Panc1 (cell line): ENCODE measurements at regions not wholly inside any gene's neighbourhood (a gene's known extent, or its start where the extent isn't known, plus 50 kb on each side); places are given as distances from the start of the nearest gene placed in this dataset.
"Not testable (repeated sequence)": the region's sequence is repeated elsewhere in the genome, so short reads cannot be mapped to it uniquely, and the experiment has no call there.

ENCODE experiments used
- ATAC-seq: fragments of 200-7000 bp; cut with Tn5 transposase; 2 replicates; pipeline ENCODE4 v1.9.1; 2020; ENCODE audit warnings: mild to moderate bottlenecking, moderate library complexity
- BruUV-seq: library from RNA; stranded (reverse); fragments of 400-500 nt; replicated peaks from 2 replicates; lab custom pipeline; 2021; lab: Mats Ljungman, UMichigan
- CTCF ChIA-PET: fragments of 300-600 bp; sonication (Branson Sonifier 250); formaldehyde crosslinking; loops from one replicate; lab custom pipeline; 2022; ENCODE audit warnings: antibody characterized with exemption; lab: Charles Lee
- POLR2A ChIA-PET: fragments of 300-600 bp; sonication (Branson Sonifier 250); formaldehyde crosslinking; loops from one replicate; lab custom pipeline; 2022; ENCODE audit warnings: antibody characterized with exemption; lab: Charles Lee
- DNase-seq: peaks from one replicate; pipeline ENCODE4 v3.0.0-alpha.2; 2010; ENCODE audit warnings: low read depth, low spot score
- H3K27ac ChIP-seq: 2 replicates; pipeline ENCODE4 v1.5.1; 2011; ENCODE audit warnings: mild to moderate bottlenecking, low read length, inconsistent platforms
- H3K27me3 ChIP-seq: fragments of 200-500 bp; sonication (Bioruptor generic); 2 replicates; pipeline ENCODE4 v1.6.0; 2014; ENCODE audit warnings: low read length, inconsistent platforms; ENCODE audit not compliant: control insufficient read depth, insufficient read depth
- H3K36me3 ChIP-seq: fragments of 200-500 bp; sonication (Bioruptor generic); 2 replicates; pipeline ENCODE4 v1.5.1; 2014; ENCODE audit warnings: inconsistent platforms, mild to moderate bottlenecking, low read length, moderate library complexity; ENCODE audit not compliant: control insufficient read depth, insufficient read depth
- H3K4me1 ChIP-seq: 2 replicates; pipeline ENCODE4 v1.5.1; 2011; ENCODE audit warnings: inconsistent platforms, mild to moderate bottlenecking, low read length, moderate library complexity; ENCODE audit not compliant: control insufficient read depth, insufficient read depth
- H3K4me3 ChIP-seq, 2 experiments: 2 replicates each; pipeline ENCODE4 v1.5.1; 2011 to 2012; ENCODE audit warnings: low read depth in 2 of 2, low read length in 2 of 2, mild to moderate bottlenecking in 2 of 2, inconsistent platforms in 1 of 2, moderate library complexity in 1 of 2
- H3K9me3 ChIP-seq: fragments of 200-500 bp; sonication (Bioruptor generic); 2 replicates; pipeline ENCODE4 v1.5.1; 2014; ENCODE audit warnings: low read depth, mild to moderate bottlenecking, inconsistent platforms, low read length, moderate library complexity; ENCODE audit not compliant: control insufficient read depth, insufficient read depth
- POLR2AphosphoS5 ChIP-seq: IDR thresholded peaks from 2 replicates; pipeline ENCODE4 v1.6.1; 2012; ENCODE audit warnings: mild to moderate bottlenecking, low read depth, low read length, moderate library complexity
- SIN3A ChIP-seq: IDR thresholded peaks from 2 replicates; pipeline ENCODE4 v1.6.1; 2012; ENCODE audit warnings: low read depth, mild to moderate bottlenecking, low read length, moderate library complexity, borderline replicate concordance; ENCODE audit not compliant: insufficient read depth
- TCF7L2 ChIP-seq: IDR thresholded peaks from 2 replicates; pipeline ENCODE4 v1.6.1; 2011; ENCODE audit warnings: mild to moderate bottlenecking, low read depth, low read length, inconsistent platforms
- in situ Hi-C: cut with HindIII; loops from 2 replicates; pipeline ENCODE4 v1.10.0; 2016; ENCODE audit warnings: low sequenced_read_pairs, low pct_unique_long_range_greater_than_20kb
- intact Hi-C: fragments of 100-400 bp; cut with micrococcal nuclease; formaldehyde crosslinking; loops from one replicate; pipeline ENCODE4 v1.10.0; 2022; ENCODE audit not compliant: unreplicated experiment
- TF ChIP-seq, protein P1 (sequence below), 2 experiments: IDR thresholded peaks; 2 replicates each; pipeline ENCODE4 v1.6.1; 2011 to 2012; ENCODE audit warnings: low read depth in 2 of 2, control low read depth in 1 of 2, low read length in 1 of 2, mild to moderate bottlenecking in 1 of 2, moderate library complexity in 1 of 2; ENCODE audit not compliant: insufficient read depth in 1 of 2
- TF ChIP-seq, protein P2 (sequence below): fragments of 450-650 bp; IDR thresholded peaks from 2 replicates; pipeline ENCODE4 v1.5.1; 2017; ENCODE audit warnings: mild to moderate bottlenecking

DNA sequence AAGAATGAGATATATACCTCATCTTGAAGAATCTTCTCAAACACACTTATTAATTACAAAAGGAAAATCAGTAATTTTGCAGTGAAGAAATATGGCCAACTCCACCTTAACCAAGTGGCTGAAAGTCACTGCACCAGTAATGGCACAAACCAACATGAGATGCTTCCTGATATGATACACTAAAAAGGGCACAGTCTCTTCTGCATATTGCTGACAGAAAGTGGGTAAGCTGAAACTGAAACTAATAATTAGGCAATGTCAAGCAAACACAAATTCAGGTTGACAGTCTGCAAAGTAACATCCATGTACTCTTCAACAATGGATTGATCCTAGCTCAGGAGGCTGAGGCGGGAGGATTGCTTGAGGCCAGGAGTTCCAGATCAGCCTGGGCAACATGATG is 56.1 kb downstream of the ZNF22 start:
- DNase-seq, POLR2A ChIA-PET, H3K9me3 ChIP-seq, H3K36me3 ChIP-seq, ATAC-seq, H3K27me3 ChIP-seq, CTCF ChIA-PET, intact Hi-C loops, in situ Hi-C loops, H3K4me1 ChIP-seq, H3K27ac ChIP-seq, BruUV-seq, H3K4me3 ChIP-seq: not testable (repeated sequence)

DNA sequence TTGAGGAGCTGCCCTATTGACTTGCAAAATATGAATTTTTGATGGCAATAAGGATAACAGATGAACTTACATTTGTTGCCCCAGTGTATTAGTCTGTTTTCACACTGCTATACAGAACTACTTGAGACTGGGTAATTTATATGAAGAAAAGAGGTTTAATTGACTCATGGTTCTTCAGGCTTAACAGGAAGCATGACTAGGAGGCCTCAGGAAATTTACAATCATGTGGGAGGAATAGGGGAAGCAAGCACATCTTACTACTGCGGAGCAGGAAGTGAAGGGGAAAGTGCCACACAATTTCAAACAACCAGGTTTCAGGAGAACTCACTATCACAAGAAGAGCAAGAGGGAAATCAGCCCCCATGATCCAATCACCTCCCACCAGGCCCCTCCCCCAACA is 57.9 kb downstream of the ZNF22 start:
- no peaks in the 10 kb centered on the region for H3K9me3 ChIP-seq
- intact Hi-C loops: no loop called here
- no peaks in the 10 kb centered on the region for H3K4me1 ChIP-seq
- no peak for ATAC-seq
- DNase-seq: no peak
- no peaks in the 10 kb centered on the region for H3K36me3 ChIP-seq
- no peak overlapping the region for H3K27ac ChIP-seq
- in situ Hi-C loops: no loop called here
- H3K4me3 ChIP-seq: no peak overlapping the region
- H3K27me3 ChIP-seq: peaks cover 2% of the 10 kb centered on the region; the same call in 1 of the 2 replicates
- POLR2A ChIA-PET: no interaction called here
- BruUV-seq: no TSS peak
- CTCF ChIA-PET: no interaction called here
- TF ChIP-seq, protein P1, sequence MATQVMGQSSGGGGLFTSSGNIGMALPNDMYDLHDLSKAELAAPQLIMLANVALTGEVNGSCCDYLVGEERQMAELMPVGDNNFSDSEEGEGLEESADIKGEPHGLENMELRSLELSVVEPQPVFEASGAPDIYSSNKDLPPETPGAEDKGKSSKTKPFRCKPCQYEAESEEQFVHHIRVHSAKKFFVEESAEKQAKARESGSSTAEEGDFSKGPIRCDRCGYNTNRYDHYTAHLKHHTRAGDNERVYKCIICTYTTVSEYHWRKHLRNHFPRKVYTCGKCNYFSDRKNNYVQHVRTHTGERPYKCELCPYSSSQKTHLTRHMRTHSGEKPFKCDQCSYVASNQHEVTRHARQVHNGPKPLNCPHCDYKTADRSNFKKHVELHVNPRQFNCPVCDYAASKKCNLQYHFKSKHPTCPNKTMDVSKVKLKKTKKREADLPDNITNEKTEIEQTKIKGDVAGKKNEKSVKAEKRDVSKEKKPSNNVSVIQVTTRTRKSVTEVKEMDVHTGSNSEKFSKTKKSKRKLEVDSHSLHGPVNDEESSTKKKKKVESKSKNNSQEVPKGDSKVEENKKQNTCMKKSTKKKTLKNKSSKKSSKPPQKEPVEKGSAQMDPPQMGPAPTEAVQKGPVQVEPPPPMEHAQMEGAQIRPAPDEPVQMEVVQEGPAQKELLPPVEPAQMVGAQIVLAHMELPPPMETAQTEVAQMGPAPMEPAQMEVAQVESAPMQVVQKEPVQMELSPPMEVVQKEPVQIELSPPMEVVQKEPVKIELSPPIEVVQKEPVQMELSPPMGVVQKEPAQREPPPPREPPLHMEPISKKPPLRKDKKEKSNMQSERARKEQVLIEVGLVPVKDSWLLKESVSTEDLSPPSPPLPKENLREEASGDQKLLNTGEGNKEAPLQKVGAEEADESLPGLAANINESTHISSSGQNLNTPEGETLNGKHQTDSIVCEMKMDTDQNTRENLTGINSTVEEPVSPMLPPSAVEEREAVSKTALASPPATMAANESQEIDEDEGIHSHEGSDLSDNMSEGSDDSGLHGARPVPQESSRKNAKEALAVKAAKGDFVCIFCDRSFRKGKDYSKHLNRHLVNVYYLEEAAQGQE (IDR thresholded peaks at IDR 0.05; ENCODE audit: insufficient read depth in 1 of 2, low read depth in 2 of 2, low read length in 1 of 2): no peak
- TF ChIP-seq, protein P2, sequence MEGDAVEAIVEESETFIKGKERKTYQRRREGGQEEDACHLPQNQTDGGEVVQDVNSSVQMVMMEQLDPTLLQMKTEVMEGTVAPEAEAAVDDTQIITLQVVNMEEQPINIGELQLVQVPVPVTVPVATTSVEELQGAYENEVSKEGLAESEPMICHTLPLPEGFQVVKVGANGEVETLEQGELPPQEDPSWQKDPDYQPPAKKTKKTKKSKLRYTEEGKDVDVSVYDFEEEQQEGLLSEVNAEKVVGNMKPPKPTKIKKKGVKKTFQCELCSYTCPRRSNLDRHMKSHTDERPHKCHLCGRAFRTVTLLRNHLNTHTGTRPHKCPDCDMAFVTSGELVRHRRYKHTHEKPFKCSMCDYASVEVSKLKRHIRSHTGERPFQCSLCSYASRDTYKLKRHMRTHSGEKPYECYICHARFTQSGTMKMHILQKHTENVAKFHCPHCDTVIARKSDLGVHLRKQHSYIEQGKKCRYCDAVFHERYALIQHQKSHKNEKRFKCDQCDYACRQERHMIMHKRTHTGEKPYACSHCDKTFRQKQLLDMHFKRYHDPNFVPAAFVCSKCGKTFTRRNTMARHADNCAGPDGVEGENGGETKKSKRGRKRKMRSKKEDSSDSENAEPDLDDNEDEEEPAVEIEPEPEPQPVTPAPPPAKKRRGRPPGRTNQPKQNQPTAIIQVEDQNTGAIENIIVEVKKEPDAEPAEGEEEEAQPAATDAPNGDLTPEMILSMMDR: no peak
- TF ChIP-seq TCF7L2 (no peak), POLR2AphosphoS5 (no peak), SIN3A (no peak)

DNA sequence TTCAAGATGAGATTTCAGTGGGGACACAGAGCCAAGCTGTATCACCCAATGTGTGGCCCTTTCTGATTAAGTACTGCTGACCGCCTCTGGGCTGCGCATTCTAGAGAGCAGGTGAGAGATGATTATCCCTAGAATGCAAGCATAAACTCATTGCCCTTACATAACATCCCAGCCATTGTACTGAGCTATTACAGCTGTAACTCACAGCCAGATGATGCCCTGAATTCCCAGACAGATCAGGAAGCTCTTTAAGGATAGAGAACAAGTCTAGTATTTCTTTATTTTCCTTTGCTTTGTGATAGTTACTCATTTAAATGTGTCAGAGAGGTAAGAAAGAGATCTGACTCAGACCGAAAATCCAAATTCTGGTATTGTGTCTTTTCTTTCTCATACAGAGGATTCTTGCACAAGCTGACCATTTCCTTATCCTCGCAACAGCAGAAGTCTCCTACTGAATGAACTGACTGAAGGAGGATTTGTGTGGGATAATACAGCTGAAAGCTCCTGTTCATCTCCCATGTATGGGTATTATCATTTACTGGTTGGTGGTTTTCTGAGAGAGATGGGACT is 58.4 kb downstream of the ZNF22 start:
- DNase-seq (no peak), ATAC-seq (no peak)
- no peak overlapping the region for H3K27ac ChIP-seq
- intact Hi-C loops (no loop called here), in situ Hi-C loops (no loop called here)
- H3K4me1 ChIP-seq: no peaks in the 10 kb centered on the region
- no TSS peak for BruUV-seq
- no peaks in the 10 kb centered on the region for H3K9me3 ChIP-seq
- H3K27me3 ChIP-seq: peaks cover 2% of the 10 kb centered on the region; the same call in 1 of the 2 replicates
- TF ChIP-seq POLR2AphosphoS5: no peak
- TF ChIP-seq, protein P1 (IDR thresholded peaks at IDR 0.05; ENCODE audit: insufficient read depth in 1 of 2, low read depth in 2 of 2, low read length in 1 of 2): no peak
- TF ChIP-seq TCF7L2: no peak
- TF ChIP-seq, protein P2: no peak
- no peak for TF ChIP-seq SIN3A
- H3K36me3 ChIP-seq: no peaks in the 10 kb centered on the region
- H3K4me3 ChIP-seq: no peak overlapping the region
- ChIA-PET POLR2A (no interaction called here), CTCF (no interaction called here)
